ENCODE measurements at regions not wholly inside any gene's neighbourhood (a gene's known extent, or its start where the extent isn't known, plus 50 kb on each side); places are given as distances from the start of the nearest gene placed in this dataset.

- Histone ChIP-seq H3K27ac (ENCODE audit: insufficient read depth, low read length) (no peak overlapping the region), H3K9ac (ENCODE audit: low read depth, low read length) (no peak overlapping the region), H3K4ac (ENCODE audit: low read depth, low read length) (no peak overlapping the region), H3K56ac (ENCODE audit: extremely low read depth, insufficient read depth, low read length) (no peak overlapping the region), H2BK20ac (ENCODE audit: low read depth, low read length) (no peak overlapping the region), H3K4me1 (ENCODE audit: control insufficient read depth, insufficient read depth, low read length) (no peaks in the 10 kb centered on the region), H3K18ac (ENCODE audit: low read depth, low read length) (no peak overlapping the region), H2BK120ac (ENCODE audit: low read depth, low read length) (no peak overlapping the region), H3K79me1 (ENCODE audit: low read depth in 1 of 2, low read length in 2 of 2) (no peaks in the 10 kb centered on the region), H3K36me3 (ENCODE audit: control insufficient read depth, insufficient read depth, low read length) (no peaks in the 10 kb centered on the region), H4K5ac (ENCODE audit: low read depth, low read length) (no peak overlapping the region), H3K9me1 (ENCODE audit: insufficient read depth, low read length) (no peaks in the 10 kb centered on the region), H3K23ac (ENCODE audit: low read depth, low read length) (no peak overlapping the region), H3K4me2 (ENCODE audit: low read depth, low read length) (no peak overlapping the region), H4K20me1 (ENCODE audit: insufficient read depth, low read length) (no peaks in the 10 kb centered on the region), H2AK9ac (replicated peaks; ENCODE audit: low read depth, low read length, poor library complexity) (no peak overlapping the region), H2AK5ac (ENCODE audit: low read depth, low read length) (no peak overlapping the region), H3K27me3 (ENCODE audit: control insufficient read depth, insufficient read depth, low read length) (no peaks in the 10 kb centered on the region), H4K91ac (ENCODE audit: insufficient read depth, low read depth, low read length) (no peak overlapping the region), H3K9me3 (ENCODE audit: control insufficient read depth, insufficient read depth, low read length) (peaks cover 64% of the 10 kb centered on the region), H2AFZ (replicated peaks; ENCODE audit: low read length, poor library complexity) (no peak overlapping the region), H3K4me3 (ENCODE audit: insufficient read depth, low read depth, low read length) (no peak overlapping the region), H2BK15ac (ENCODE audit: low read depth, low read length) (no peak overlapping the region), H4K8ac (ENCODE audit: low read depth in 2 of 2, low read length in 2 of 2) (no peak overlapping the region), H2BK5ac (ENCODE audit: low read depth, low read length, poor library complexity, severe bottlenecking) (no peak overlapping the region), H3K14ac (replicated peaks; ENCODE audit: low read depth, low read length) (no peak overlapping the region)
- WGBS, 2 experiments (ENCODE audit: extremely low coverage in 2 of 2, insufficient read length in 1 of 2): 27% methylated on average over 4 of the region's 12 CpGs; no CpG with 5 or more reads in 1 of the 2 experiments
- no peak for TF ChIP-seq RCOR1 (IDR thresholded peaks at IDR 0.05; ENCODE audit: insufficient replicate concordance, low read length)
- no peak for TF ChIP-seq CHD1 (IDR thresholded peaks at IDR 0.05; ENCODE audit: low read depth, low read length)
- TF ChIP-seq NFE2L2 (IDR thresholded peaks at IDR 0.05; ENCODE audit: low read depth, low read length): no peak
- no peak for TF ChIP-seq MAZ (IDR thresholded peaks at IDR 0.05; ENCODE audit: borderline replicate concordance, low read depth, low read length)
- no peak for TF ChIP-seq USF2 (IDR thresholded peaks at IDR 0.05; ENCODE audit: low read depth, low read length)
- no peak for TF ChIP-seq POLR2A (IDR thresholded peaks at IDR 0.05; ENCODE audit: low read depth, low read length)
- DNase-seq: no peak
- CTCF ChIA-PET: no interaction called here
- in situ Hi-C loops (cut with MboI; ENCODE audit: low sequenced_read_pairs): no loop called here
- intact Hi-C loops (cut with micrococcal nuclease): no loop called here
- no peak for ATAC-seq (ENCODE audit: low read depth)
- POLR2A ChIA-PET (ENCODE audit: unreplicated experiment): no interaction called here
- dilution Hi-C loops (cut with HindIII; ENCODE audit: low sequenced_read_pairs, unreplicated experiment): no loop called here
- no TSS peak for BruUV-seq (replicated peaks)
These were observed 58.5 kb upstream of the TTC34 start for GRCh38 chr1:2859881-2860430.

Data from IMR-90 (cell line).